ENCODE measurements at regions not wholly inside any gene's neighbourhood (a gene's known extent, or its start where the extent isn't known, plus 50 kb on each side); places are given as distances from the start of the nearest gene placed in this dataset.
"Not testable (repeated sequence)": the region's sequence is repeated elsewhere in the genome, so short reads cannot be mapped to it uniquely, and the experiment has no call there.

- Mint-ChIP-seq H3K27ac (no peak overlapping the region), H3K36me3 (ENCODE audit: low read depth) (no peaks in the 10 kb centered on the region), H3K4me1 (ENCODE audit: low read depth) (no peaks in the 10 kb centered on the region), H3K27me3 (no peaks in the 10 kb centered on the region), H3K4me3 (no peak overlapping the region), H3K9me3 (no peaks in the 10 kb centered on the region)
- Histone ChIP-seq H3K4me3 (ENCODE audit: low read length) (no peak overlapping the region), H3K27me3 (ENCODE audit: control insufficient read depth in 1 of 2, insufficient read depth in 2 of 2, low read length in 2 of 2) (no peaks in the 10 kb centered on the region), H3K36me3 (ENCODE audit: insufficient read depth, low read length) (no peaks in the 10 kb centered on the region), H3K9me3 (ENCODE audit: control insufficient read depth in 1 of 2, insufficient read depth in 1 of 2, low read length in 2 of 2) (peaks cover 0 to 7% of the 10 kb centered on the region in 2 experiments), H3K27ac (ENCODE audit: low read depth in 1 of 2, low read length in 2 of 2) (no peak overlapping the region), H3K4me1 (ENCODE audit: insufficient read depth, low read length) (no peaks in the 10 kb centered on the region)
- ChIA-PET POLR2A (no interaction called here), CTCF (no interaction called here)
- intact Hi-C loops (cut with DNase I, micrococcal nuclease): no loop called here
- TF ChIP-seq CTCF (IDR thresholded peaks at IDR 0.05): no peak
- DNase-seq (no peak), ATAC-seq (ENCODE audit: poor library complexity) (no peak)
These were observed 711.1 kb upstream of the SEMA3D start for GRCh38 chr7:85897967-85898366.

GRCh38 chr7:85896531-85896930, 709.7 kb upstream of the SEMA3D start:
- CTCF ChIA-PET: no interaction called here
- Histone ChIP-seq H3K27me3 (ENCODE audit: control insufficient read depth in 1 of 2, insufficient read depth in 2 of 2, low read length in 2 of 2) (no peaks in the 10 kb centered on the region), H3K4me3 (ENCODE audit: low read length) (no peak overlapping the region), H3K4me1 (ENCODE audit: insufficient read depth, low read length) (no peaks in the 10 kb centered on the region), H3K27ac (ENCODE audit: low read depth in 1 of 2, low read length in 2 of 2) (no peak overlapping the region), H3K36me3 (ENCODE audit: insufficient read depth, low read length) (no peaks in the 10 kb centered on the region), H3K9me3 (ENCODE audit: control insufficient read depth in 1 of 2, insufficient read depth in 1 of 2, low read length in 2 of 2) (peaks cover 0 to 7% of the 10 kb centered on the region in 2 experiments)
- Mint-ChIP-seq H3K4me3 (no peak overlapping the region), H3K9me3 (no peaks in the 10 kb centered on the region), H3K4me1 (ENCODE audit: low read depth) (no peaks in the 10 kb centered on the region), H3K27me3 (no peaks in the 10 kb centered on the region), H3K36me3 (ENCODE audit: low read depth) (no peaks in the 10 kb centered on the region), H3K27ac (no peak overlapping the region)
- ATAC-seq (ENCODE audit: poor library complexity) (no peak), DNase-seq (no peak)
- TF ChIP-seq CTCF (IDR thresholded peaks at IDR 0.05): no peak
- POLR2A ChIA-PET: no interaction called here
- intact Hi-C loops (cut with DNase I, micrococcal nuclease): no loop called here

DNA sequence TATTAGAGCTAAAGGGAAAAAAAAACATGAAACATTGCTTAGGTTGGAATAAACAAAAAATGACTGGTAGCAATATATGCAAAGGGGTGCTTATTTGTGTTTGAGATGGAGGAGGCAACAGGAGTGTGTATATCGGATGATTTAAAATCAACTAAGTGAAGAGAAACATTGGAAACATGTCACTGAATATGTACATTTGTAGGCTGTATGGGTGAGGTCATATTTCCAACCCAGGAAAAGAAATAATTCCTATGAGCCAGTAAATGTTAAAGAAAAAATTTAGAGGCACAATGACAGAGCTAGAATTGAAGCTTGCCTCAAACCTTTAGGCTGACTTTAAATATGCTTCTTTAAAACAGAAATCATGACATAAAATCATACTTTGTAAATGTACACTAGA, 709.0 kb upstream of the SEMA3D start:
- no peak for ATAC-seq (ENCODE audit: poor library complexity)
- no peak overlapping the region for H3K27ac Mint-ChIP-seq
- CTCF ChIA-PET: no interaction called here

DNA sequence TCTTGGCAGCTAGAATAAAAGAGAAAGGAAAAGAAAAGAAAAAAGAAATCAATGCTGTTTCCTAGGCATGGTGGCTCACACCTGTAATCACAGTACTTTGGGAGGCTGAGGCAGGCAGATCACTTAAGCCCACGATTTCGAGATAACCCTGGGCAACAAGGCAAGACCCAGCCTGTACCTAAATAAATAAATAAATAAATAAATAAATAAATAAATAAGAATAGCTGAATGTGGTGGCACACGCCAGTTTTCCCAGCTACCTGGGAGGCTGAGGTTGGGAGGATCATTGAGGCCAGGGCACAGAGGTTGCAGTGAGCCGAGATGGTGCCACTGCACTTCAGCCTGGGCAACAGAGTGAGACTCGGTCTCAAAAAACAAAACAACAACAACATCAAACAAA, 705.0 kb upstream of the SEMA3D start:
- H3K9me3 ChIP-seq (ENCODE audit: control insufficient read depth in 1 of 2, insufficient read depth in 1 of 2, low read length in 2 of 2); H3K27me3 ChIP-seq (ENCODE audit: control insufficient read depth in 1 of 2, insufficient read depth in 2 of 2, low read length in 2 of 2); H3K27ac ChIP-seq (ENCODE audit: low read depth in 1 of 2, low read length in 2 of 2); CTCF ChIA-PET; H3K4me1 ChIP-seq (ENCODE audit: insufficient read depth, low read length); POLR2A ChIA-PET; ATAC-seq (ENCODE audit: poor library complexity); H3K36me3 ChIP-seq (ENCODE audit: insufficient read depth, low read length); H3K4me1 Mint-ChIP-seq (ENCODE audit: low read depth); intact Hi-C loops (cut with DNase I, micrococcal nuclease); H3K27me3 Mint-ChIP-seq; H3K27ac Mint-ChIP-seq; H3K9me3 Mint-ChIP-seq; H3K36me3 Mint-ChIP-seq (ENCODE audit: low read depth); H3K4me3 ChIP-seq (ENCODE audit: low read length); H3K4me3 Mint-ChIP-seq; DNase-seq: not testable (repeated sequence)

More for the DNA sequence above, 709.0 kb upstream of the SEMA3D start:
- H3K36me3 Mint-ChIP-seq (ENCODE audit: low read depth): no peaks in the 10 kb centered on the region
- intact Hi-C loops (cut with DNase I, micrococcal nuclease): no loop called here
- H3K9me3 Mint-ChIP-seq: no peaks in the 10 kb centered on the region
- Histone ChIP-seq H3K4me1 (ENCODE audit: insufficient read depth, low read length) (no peaks in the 10 kb centered on the region), H3K9me3 (ENCODE audit: control insufficient read depth in 1 of 2, insufficient read depth in 1 of 2, low read length in 2 of 2) (peaks cover 0 to 7% of the 10 kb centered on the region in 2 experiments), H3K27ac (ENCODE audit: low read depth in 1 of 2, low read length in 2 of 2) (no peak overlapping the region), H3K36me3 (ENCODE audit: insufficient read depth, low read length) (no peaks in the 10 kb centered on the region), H3K4me3 (ENCODE audit: low read length) (no peak overlapping the region), H3K27me3 (ENCODE audit: control insufficient read depth in 1 of 2, insufficient read depth in 2 of 2, low read length in 2 of 2) (no peaks in the 10 kb centered on the region)
- H3K4me3 Mint-ChIP-seq: no peak overlapping the region
- no peak for DNase-seq
- no peak for TF ChIP-seq CTCF (IDR thresholded peaks at IDR 0.05)
- no peaks in the 10 kb centered on the region for H3K27me3 Mint-ChIP-seq
- POLR2A ChIA-PET: no interaction called here
- no peaks in the 10 kb centered on the region for H3K4me1 Mint-ChIP-seq (ENCODE audit: low read depth)

Data from CD4-positive, alpha-beta T cell (primary cell).